Left lobe of liver (tissue), 2 donors: ENCODE measurements at regions not wholly inside any gene's neighbourhood (a gene's known extent, or its start where the extent isn't known, plus 50 kb on each side); places are given as distances from the start of the nearest gene placed in this dataset.

ENCODE experiments used
- ATAC-seq: fragments of 200-7000 bp; cut with Tn5 transposase; one replicate; pipeline ENCODE4 v1.9.1; 2020; ENCODE audit warnings: mild to moderate bottlenecking, moderate library complexity
- DNase-seq: peaks from one replicate; pipeline ENCODE4 v3.0.0-alpha.2; 2020; ENCODE audit warnings: low spot score
- donor health status: DM: no; HTN: no; CAD: no; lungs with moderate emphysema.
- donor health status: DM: no; HTN: yes; CAD: no.

DNA sequence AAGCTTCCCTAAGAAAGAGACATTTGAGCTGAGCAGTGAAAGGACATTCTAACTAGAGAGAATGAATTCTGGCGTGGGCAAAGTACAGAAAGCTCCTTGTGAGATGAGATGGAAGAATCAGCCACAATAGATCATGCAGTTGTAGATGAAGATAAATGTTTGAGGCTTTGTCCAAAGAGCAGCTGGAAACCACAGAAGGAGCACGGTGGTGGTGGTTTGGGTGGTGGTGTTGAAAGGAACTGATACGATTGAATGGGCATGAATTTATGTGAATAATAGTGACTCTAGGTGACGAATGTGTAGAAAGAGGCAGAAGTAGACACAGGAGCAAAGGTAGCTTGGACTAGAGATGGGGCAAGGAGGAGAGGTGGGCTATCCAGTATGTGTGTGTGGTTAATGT is 260.5 kb upstream of the TMTC1 start:
- no peak for DNase-seq
- ATAC-seq = no peak

GRCh38 chr12:30043151-30043847 is 259.6 kb upstream of the TMTC1 start:
- ATAC-seq = no peak
- no peak for DNase-seq

DNA sequence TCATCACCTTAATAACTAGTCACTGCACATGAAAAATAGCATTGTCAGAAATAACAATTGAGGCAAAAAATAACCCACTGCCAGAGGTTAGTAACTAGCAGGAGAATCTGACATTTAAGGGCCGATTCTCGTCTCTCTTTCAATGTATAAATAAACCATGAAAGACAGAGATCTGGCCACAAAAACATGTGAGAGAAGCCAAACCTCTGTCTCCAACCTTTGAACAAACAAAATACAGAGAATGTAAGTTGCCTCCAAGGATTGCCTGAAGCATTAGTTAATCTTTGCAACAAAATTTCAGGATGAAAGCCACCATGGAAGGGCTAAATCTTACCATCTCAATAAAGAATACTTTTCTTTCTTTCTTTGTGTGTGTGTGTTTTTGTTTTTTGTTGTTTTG is 257.4 kb upstream of the TMTC1 start:
- no peak for DNase-seq
- no peak for ATAC-seq

- no peak for ATAC-seq
- no peak for DNase-seq
Observed at GRCh38 chr12:30030693-30031374, 247.1 kb upstream of the TMTC1 start.

DNA sequence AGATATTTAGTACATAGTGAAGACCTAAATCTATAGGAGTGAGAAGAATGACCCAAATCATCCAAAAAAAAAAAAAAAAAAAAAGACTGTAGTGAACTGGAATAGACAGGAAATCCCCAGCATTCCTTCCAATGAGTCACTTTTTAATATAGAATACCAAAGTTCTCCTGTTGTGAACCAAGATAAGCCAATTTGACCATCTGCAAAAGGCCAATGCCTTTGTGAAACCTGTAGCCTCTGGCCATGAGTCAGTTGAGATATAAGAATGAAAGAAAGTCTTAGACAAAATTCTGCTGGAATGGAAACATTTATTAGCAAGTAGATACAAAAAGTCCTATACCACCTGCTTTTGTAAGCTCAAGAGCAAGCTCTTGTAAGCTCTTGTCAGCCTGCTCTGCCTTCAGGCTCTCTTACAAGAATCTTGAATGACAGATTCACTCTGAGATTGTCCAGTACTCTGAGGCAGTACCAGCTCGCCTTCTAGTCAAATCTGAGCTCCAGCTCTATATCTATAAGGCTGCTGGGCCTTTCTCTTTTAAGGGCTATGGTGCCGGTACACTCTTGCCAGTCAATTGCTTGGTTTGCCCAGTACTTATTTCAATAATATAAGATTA is 243.0 kb upstream of the TMTC1 start:
- ATAC-seq = no peak

GRCh38 chr12:30025317-30025716 is 241.6 kb upstream of the TMTC1 start:
- DNase-seq = no peak
- no peak for ATAC-seq

More for the DNA sequence above, 243.0 kb upstream of the TMTC1 start:
- no peak for DNase-seq

GRCh38 chr12:30023186-30023585 is 239.4 kb upstream of the TMTC1 start:
- ATAC-seq (no peak), DNase-seq (no peak)

GRCh38 chr12:30021051-30021833 is 237.5 kb upstream of the TMTC1 start:
- DNase-seq (no peak), ATAC-seq (peak; percentile 41)

GRCh38 chr12:30019366-30020140 is 235.8 kb upstream of the TMTC1 start:
- DNase-seq = no peak

GRCh38 chr12:30016540-30017055 is 232.9 kb upstream of the TMTC1 start:
- ATAC-seq (no peak), DNase-seq (no peak)

More at GRCh38 chr12:30019366-30020140, 235.8 kb upstream of the TMTC1 start:
- ATAC-seq = no peak

- ATAC-seq = no peak
- DNase-seq = no peak
Observed at GRCh38 chr12:30015631-30016337, 232.0 kb upstream of the TMTC1 start.

DNA sequence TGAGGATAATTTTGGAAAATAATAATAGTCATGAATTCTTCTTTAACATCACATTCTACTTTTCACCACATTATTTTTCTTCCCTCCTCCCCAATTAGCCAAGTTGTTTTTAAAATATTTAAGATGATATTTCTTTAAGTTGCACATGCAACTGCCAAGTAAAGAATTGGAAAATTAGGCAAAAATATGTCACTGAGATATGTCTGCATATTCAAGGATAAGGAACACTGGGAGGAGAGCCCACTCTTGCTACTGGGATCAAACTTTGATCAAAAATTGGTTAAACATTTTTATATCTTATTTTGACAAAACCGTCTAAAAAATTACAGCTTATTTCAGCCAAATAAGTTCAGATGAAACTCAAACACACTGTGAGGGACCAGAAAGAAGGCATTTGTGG is 231.2 kb upstream of the TMTC1 start:
- no peak for ATAC-seq

GRCh38 chr12:30012816-30013450 is 229.2 kb upstream of the TMTC1 start:
- no peak for DNase-seq
- no peak for ATAC-seq

More for the DNA sequence above, 231.2 kb upstream of the TMTC1 start:
- DNase-seq = no peak

DNA sequence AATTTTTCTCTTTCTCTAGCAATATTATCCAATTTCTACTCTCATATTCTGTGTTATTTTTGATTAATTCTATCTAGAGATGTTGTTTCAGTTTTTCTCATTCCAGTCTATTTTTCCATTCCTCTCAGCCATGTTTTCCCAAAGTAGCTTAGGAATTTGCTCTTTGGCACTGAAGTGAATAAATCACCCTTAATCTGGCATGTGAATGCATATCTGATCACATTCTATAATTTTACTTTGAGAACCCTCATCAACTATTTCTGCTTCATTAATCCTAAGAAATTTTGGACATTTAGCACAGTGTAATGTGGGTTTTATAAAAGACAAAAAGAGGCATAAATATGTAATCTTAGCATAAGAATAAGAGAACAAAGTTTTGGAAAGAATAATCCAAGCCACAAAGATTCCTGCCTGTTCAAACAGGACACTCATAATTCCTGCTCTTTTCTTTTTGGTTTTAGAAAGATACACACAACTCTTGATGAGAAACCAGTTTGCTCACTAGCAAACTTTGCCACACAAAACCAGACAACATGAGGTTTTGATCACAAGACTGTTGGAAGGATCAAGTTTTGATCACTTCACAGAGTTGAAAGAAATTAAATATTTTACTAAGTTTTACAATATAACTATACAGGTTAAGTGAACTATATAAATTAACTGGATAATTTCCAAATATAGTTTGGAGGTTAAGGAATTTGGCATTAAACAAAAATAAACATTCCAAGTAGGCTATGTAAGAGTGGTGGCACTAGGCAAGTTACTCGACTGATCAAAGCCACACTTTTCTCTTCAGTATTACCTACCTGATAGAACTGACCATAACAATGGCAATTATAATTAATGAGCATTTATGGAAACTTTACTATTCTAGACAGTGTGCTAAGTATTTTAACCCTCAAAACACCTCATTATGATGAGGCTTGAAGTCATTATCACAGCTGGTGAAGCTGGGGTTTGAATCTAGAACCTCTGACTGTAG is 226.6 kb upstream of the TMTC1 start:
- no peak for ATAC-seq
- DNase-seq = no peak

- DNase-seq (no peak), ATAC-seq (no peak)
Observed at GRCh38 chr12:30006021-30006420, 222.3 kb upstream of the TMTC1 start.

GRCh38 chr12:30003321-30003720 is 219.6 kb upstream of the TMTC1 start:
- DNase-seq (no peak), ATAC-seq (no peak)

DNA sequence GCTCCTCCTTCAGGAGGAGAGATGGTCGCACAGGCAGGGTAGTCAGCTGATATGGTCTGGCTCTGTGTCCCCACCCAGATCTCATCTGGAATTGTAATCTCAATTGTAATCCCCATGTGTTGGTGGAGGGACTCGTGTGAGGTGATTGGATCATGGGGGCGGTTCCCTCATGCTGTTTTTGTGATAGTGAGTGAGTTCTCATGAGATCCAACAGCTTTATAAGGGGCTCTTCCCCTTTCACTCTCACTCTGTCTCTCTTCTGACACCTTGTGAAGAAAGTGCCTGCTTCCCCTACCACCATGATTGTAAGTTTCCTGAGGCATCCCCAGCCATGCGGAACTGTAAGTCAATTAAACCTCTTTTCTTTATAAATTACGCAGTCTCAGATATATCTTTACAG is 218.9 kb upstream of the TMTC1 start:
- ATAC-seq (no peak), DNase-seq (no peak)

- DNase-seq (no peak), ATAC-seq (no peak)
Observed at GRCh38 chr12:30000401-30000800, 216.7 kb upstream of the TMTC1 start.
